SU-DHL-6 (cell line): ENCODE measurements at regions not wholly inside any gene's neighbourhood (a gene's known extent, or its start where the extent isn't known, plus 50 kb on each side); places are given as distances from the start of the nearest gene placed in this dataset.

ENCODE experiments used
- CTCF ChIP-seq: fragments of 200-600 bp; sonication (generic); IDR thresholded peaks from one replicate; pipeline ENCODE4 v1.5.1; 2017; ENCODE audit warnings: antibody characterized with exemption, mild to moderate bottlenecking, low read length, moderate library complexity; ENCODE audit not compliant: insufficient read depth, poor library complexity, severe bottlenecking
- EZH2phosphoT487 ChIP-seq: fragments of 200-600 bp; sonication (generic), shearing (Covaris generic); conservative IDR thresholded peaks from 2 replicates; pipeline ENCODE4 v1.6.1; 2018; ENCODE audit warnings: mild to moderate bottlenecking, antibody characterized with exemption, low read length, moderate library complexity, mixed read lengths

DNA sequence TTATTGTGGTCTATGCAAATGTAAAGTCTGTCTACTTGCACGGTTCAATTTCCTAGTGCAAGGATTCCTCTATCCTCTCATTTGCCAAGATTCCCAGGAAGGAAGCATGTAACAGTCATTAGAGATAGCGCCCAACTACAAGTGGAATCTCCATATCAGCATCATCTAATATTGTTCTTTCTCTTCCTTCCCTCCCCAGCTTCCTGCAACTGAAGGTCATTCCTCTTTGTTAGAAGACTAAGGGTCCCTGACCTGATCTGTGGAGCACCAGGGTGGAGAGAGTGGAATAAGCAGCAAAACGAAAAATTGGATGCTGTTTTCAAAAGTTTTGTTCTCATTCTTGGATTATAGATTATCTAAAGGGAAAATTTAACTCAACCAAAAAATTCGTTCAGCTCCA lies 714.0 kb downstream of the DIAPH3 start:
- TF ChIP-seq CTCF (no peak), EZH2phosphoT487 (no peak)
